NB4 (cell line): ENCODE measurements at regions not wholly inside any gene's neighbourhood (a gene's known extent, or its start where the extent isn't known, plus 50 kb on each side); places are given as distances from the start of the nearest gene placed in this dataset.

ENCODE experiments used
- DNase-seq: peaks from one replicate; pipeline ENCODE4 v3.0.0; 2010; ENCODE audit warnings: low read depth
- H3K4me3 ChIP-seq: one replicate; pipeline ENCODE4 v1.5.1; 2011; ENCODE audit warnings: mild to moderate bottlenecking, low read depth, low read length, moderate library complexity
- MYC ChIP-seq: IDR thresholded peaks from 2 replicates; pipeline ENCODE4 v1.6.1; 2011; ENCODE audit warnings: low read depth, low read length
- POLR2A ChIP-seq: IDR thresholded peaks from 2 replicates; pipeline ENCODE4 v1.6.1; 2011; ENCODE audit warnings: mild to moderate bottlenecking; ENCODE audit not compliant: insufficient read length; ENCODE audit errors: extremely low read depth
- TF ChIP-seq, protein P1 (sequence below): IDR thresholded peaks from one replicate; pipeline ENCODE4 v1.5.1; 2012; ENCODE audit warnings: low read depth, low read length
- TF ChIP-seq, protein P2 (sequence below): IDR thresholded peaks from 2 replicates; pipeline ENCODE4 v1.6.1; 2011; ENCODE audit warnings: low read depth, low read length

- TF ChIP-seq, protein P1, sequence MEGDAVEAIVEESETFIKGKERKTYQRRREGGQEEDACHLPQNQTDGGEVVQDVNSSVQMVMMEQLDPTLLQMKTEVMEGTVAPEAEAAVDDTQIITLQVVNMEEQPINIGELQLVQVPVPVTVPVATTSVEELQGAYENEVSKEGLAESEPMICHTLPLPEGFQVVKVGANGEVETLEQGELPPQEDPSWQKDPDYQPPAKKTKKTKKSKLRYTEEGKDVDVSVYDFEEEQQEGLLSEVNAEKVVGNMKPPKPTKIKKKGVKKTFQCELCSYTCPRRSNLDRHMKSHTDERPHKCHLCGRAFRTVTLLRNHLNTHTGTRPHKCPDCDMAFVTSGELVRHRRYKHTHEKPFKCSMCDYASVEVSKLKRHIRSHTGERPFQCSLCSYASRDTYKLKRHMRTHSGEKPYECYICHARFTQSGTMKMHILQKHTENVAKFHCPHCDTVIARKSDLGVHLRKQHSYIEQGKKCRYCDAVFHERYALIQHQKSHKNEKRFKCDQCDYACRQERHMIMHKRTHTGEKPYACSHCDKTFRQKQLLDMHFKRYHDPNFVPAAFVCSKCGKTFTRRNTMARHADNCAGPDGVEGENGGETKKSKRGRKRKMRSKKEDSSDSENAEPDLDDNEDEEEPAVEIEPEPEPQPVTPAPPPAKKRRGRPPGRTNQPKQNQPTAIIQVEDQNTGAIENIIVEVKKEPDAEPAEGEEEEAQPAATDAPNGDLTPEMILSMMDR: no peak
- TF ChIP-seq POLR2A (no peak), MYC (no peak)
- TF ChIP-seq, protein P2, sequence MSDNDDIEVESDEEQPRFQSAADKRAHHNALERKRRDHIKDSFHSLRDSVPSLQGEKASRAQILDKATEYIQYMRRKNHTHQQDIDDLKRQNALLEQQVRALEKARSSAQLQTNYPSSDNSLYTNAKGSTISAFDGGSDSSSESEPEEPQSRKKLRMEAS: no peak
- no peak for DNase-seq
- H3K4me3 ChIP-seq: no peak overlapping the region
Measured at GRCh38 chr6:23647045-23647444, 479.0 kb upstream of the NRSN1 start.

- no peak overlapping the region for H3K4me3 ChIP-seq
- TF ChIP-seq, protein P1: no peak
- no peak for TF ChIP-seq MYC
- TF ChIP-seq POLR2A: no peak
- TF ChIP-seq, protein P2: no peak
- no peak for DNase-seq
Measured at GRCh38 chr6:23650676-23651075, 475.3 kb upstream of the NRSN1 start.

DNA sequence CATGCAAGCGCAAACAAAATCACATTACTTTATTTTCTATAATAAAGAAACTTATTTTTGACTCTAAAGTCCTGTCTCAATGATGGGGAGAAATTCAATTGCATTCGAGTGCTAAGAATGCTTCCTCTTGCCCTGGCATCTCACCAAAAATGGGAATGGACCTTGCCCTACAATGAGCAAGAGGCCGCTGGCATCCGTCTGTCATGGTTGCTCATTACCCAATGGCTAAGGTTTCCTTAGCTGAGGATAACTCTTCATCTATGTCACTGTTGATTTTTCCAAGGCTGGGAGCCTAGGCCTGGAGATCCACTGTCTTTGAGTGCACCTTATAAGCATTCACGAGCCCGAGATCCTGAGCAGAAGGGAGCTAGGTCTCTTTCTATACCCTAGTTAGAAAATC, 471.3 kb upstream of the NRSN1 start:
- H3K4me3 ChIP-seq: no peak overlapping the region
- DNase-seq: no peak
- TF ChIP-seq MYC: no peak
- TF ChIP-seq, protein P2: no peak
- TF ChIP-seq POLR2A: no peak
- TF ChIP-seq, protein P1: no peak

GRCh38 chr6:23655525-23655924, 470.5 kb upstream of the NRSN1 start:
- TF ChIP-seq, protein P1: no peak
- TF ChIP-seq, protein P2: no peak
- TF ChIP-seq MYC (no peak), POLR2A (no peak)
- DNase-seq: no peak
- H3K4me3 ChIP-seq: no peak overlapping the region

DNA sequence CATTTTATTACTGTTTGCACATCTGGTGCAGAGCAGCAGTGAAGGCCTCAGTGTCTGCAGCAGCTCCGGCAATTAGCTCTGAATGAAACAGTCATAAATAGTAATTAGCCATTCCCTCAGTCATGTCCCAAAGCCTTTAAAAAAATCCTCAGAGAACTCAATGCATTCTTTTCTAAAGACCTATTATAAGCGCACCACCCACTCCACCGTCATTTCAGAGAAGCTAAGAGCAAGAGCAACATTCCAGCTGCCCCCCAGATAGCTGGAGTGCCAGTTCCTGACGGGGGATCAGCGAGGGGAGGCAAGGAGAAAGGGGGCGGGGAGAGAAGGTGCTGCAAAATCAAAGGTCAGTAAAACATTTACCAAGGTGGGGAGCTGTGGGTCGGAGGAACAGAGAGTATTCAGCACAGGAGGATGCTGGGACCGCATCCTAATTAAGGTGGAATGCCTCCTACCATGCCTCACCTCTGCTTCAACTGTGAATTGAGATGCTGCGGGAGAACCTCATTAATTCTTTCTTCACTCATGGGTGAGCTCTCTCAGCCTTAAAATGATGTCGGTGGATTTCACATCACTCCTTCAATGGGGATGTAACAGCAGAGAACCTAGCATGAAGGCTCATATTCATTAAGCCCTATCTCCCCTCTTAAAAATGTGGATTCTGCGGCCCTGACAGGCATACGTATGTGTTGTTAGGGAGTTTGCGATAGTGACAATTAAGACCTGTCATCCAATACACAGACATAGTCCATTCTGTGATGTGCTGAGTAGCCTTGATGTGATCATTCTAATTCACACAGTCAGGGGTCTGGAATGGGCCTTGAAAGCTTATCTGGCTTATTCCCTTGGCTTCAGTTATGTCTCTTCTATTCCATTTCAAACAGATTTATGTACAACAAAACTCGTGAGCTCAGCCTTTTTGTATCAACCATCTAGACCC, 469.5 kb upstream of the NRSN1 start:
- TF ChIP-seq, protein P1: no peak
- TF ChIP-seq MYC (no peak), POLR2A (no peak)
- TF ChIP-seq, protein P2: no peak
- no peak overlapping the region for H3K4me3 ChIP-seq
- no peak for DNase-seq
